B cell (primary cell): ENCODE measurements at regions not wholly inside any gene's neighbourhood (a gene's known extent, or its start where the extent isn't known, plus 50 kb on each side); places are given as distances from the start of the nearest gene placed in this dataset.
"Not testable (repeated sequence)": the region's sequence is repeated elsewhere in the genome, so short reads cannot be mapped to it uniquely, and the experiment has no call there.

Experiments
- ATAC-seq: fragments of 200-7000 bp; cut with Tn5 transposase; one replicate; pipeline ENCODE4 v1.10.0; 2021; ENCODE audit warnings: low read depth, mild to moderate bottlenecking, moderate number of reproducible peaks, moderate library complexity
- CTCF ChIA-PET: fragments of 350-600 bp; sonication (Branson Sonifier 250); formaldehyde crosslinking; loops from one replicate; lab custom pipeline; 2021; ENCODE audit warnings: antibody characterized with exemption, inconsistent platforms; lab: Charles Lee
- POLR2A ChIA-PET: fragments of 350-600 bp; sonication (Branson Sonifier 250); formaldehyde crosslinking; loops from one replicate; lab custom pipeline; 2021; ENCODE audit warnings: antibody characterized with exemption; lab: Charles Lee
- DNase-seq: peaks from one replicate; pipeline ENCODE4 v3.0.0; 2013
- H2AFZ ChIP-seq: 2 replicates; pipeline ENCODE4 v1.6.1; 2012; ENCODE audit warnings: mild to moderate bottlenecking, low read depth, low read length; ENCODE audit not compliant: insufficient read depth, poor library complexity, severe bottlenecking
- H3K27ac ChIP-seq, 2 donors: 1 replicate in 1 of 2; 2 replicates in 1 of 2; pipeline ENCODE4 v1.5.1; 2012 to 2013; ENCODE audit warnings: low read length in 2 of 2, mild to moderate bottlenecking in 2 of 2, moderate library complexity in 1 of 2
- H3K27me3 ChIP-seq, 4 experiments: fragments of 200-600 bp in 1 of 4; sonication (generic) in 1 of 4; replicated peaks in 1 of 4; 1 replicate in 2 of 4; 2 replicates in 2 of 4; pipeline versions ENCODE4 v1.6.1 to v1.7.0; 2013 to 2016; ENCODE audit warnings: low read length in 3 of 4, mild to moderate bottlenecking in 2 of 4, mixed read lengths in 1 of 4, moderate library complexity in 1 of 4; ENCODE audit not compliant: insufficient read depth in 4 of 4, control insufficient read depth in 3 of 4; ENCODE audit errors: control extremely low read depth in 1 of 4
- H3K36me3 ChIP-seq, 2 experiments: replicated peaks in 1 of 2; 1 replicate in 1 of 2; 2 replicates in 1 of 2; pipeline versions ENCODE4 v1.6.1 to v1.7.1; 2013; ENCODE audit warnings: low read length in 1 of 2; ENCODE audit not compliant: insufficient read depth in 2 of 2, control insufficient read depth in 1 of 2; ENCODE audit errors: control extremely low read depth in 1 of 2, extremely low read depth in 1 of 2
- H3K4me1 ChIP-seq, 2 donors: fragments of 200-600 bp in 1 of 2; sonication (generic) in 1 of 2; 1 replicate in 1 of 2; 2 replicates in 1 of 2; pipeline versions ENCODE4 v1.5.1 to v1.6.1; 2013 to 2017; ENCODE audit warnings: low read length in 2 of 2; ENCODE audit not compliant: control insufficient read depth in 2 of 2, insufficient read depth in 2 of 2
- H3K4me2 ChIP-seq: replicated peaks from 2 replicates; pipeline ENCODE3; 2012; ENCODE audit warnings: mild to moderate bottlenecking, low read depth, low read length; ENCODE audit not compliant: poor library complexity, severe bottlenecking
- H3K4me3 ChIP-seq, 5 experiments: fragments of 200-600 bp in 1 of 5; sonication (generic) in 1 of 5; 1 replicate in 3 of 5; 2 replicates in 2 of 5; pipeline versions ENCODE4 v1.5.1 to v1.7.0; 2011 to 2016; ENCODE audit warnings: low read length in 4 of 5, mild to moderate bottlenecking in 4 of 5, low read depth in 2 of 5, control low read depth in 1 of 5, moderate library complexity in 1 of 5; ENCODE audit not compliant: insufficient read depth in 1 of 5; ENCODE audit errors: control extremely low read depth in 1 of 5, extremely low read depth in 1 of 5
- H3K79me2 ChIP-seq: fragments of 200-600 bp; sonication (generic); one replicate; pipeline ENCODE4 v1.6.0; 2016; ENCODE audit warnings: low read length; ENCODE audit not compliant: control insufficient read depth, insufficient read depth
- H3K9ac ChIP-seq: fragments of 200-600 bp; sonication (generic); 2 replicates; pipeline ENCODE4 v1.6.1; 2017; ENCODE audit warnings: mild to moderate bottlenecking, low read length, moderate library complexity
- H3K9me3 ChIP-seq, 3 donors: one replicate each; pipeline versions ENCODE4 v1.6.1 to v1.7.1; 2013; ENCODE audit warnings: low read length in 2 of 3; ENCODE audit not compliant: control insufficient read depth in 2 of 3, insufficient read depth in 1 of 3; ENCODE audit errors: control extremely low read depth in 1 of 3
- H4K20me1 ChIP-seq: 2 replicates; pipeline ENCODE4 v1.6.0; 2012; ENCODE audit warnings: mild to moderate bottlenecking, low read length; ENCODE audit not compliant: insufficient read depth, control insufficient read depth, poor library complexity, severe bottlenecking
- H3K27ac Mint-ChIP-seq: one replicate; pipeline ENCODE4 v1.8.0; 2021; ENCODE audit warnings: mixed read lengths
- H3K27me3 Mint-ChIP-seq: one replicate; pipeline ENCODE4 v1.8.0; 2021; ENCODE audit warnings: mixed read lengths
- H3K4me1 Mint-ChIP-seq: one replicate; pipeline ENCODE4 v1.8.0; 2021; ENCODE audit warnings: mixed read lengths
- H3K4me3 Mint-ChIP-seq: one replicate; pipeline ENCODE4 v1.8.0; 2021; ENCODE audit warnings: mixed read lengths
- H3K9me3 Mint-ChIP-seq: one replicate; pipeline ENCODE4 v1.8.0; 2022; ENCODE audit warnings: mixed read lengths; ENCODE audit not compliant: insufficient read depth
- CTCF ChIP-seq: fragments of 200-600 bp; IDR thresholded peaks from one replicate; pipeline ENCODE4 v1.8.0; 2022; ENCODE audit warnings: antibody characterized with exemption, mild to moderate bottlenecking
- EZH2 ChIP-seq: IDR thresholded peaks from 2 replicates; pipeline ENCODE4 v1.6.1; 2012; ENCODE audit warnings: borderline replicate concordance, low read depth, mild to moderate bottlenecking, moderate library complexity, low read length; ENCODE audit not compliant: insufficient read depth, poor library complexity, severe bottlenecking
- WGBS: methylation state at CpG from one replicate; pipeline ENCODE4 v1.1.5; 2013; ENCODE audit warnings: missing lambda C conversion rate; ENCODE audit not compliant: insufficient coverage; 5-methylcytosine and 5-hydroxymethylcytosine counted together
- intact Hi-C: fragments of 100-400 bp; cut with micrococcal nuclease; formaldehyde crosslinking; loops from one replicate; pipeline ENCODE4 v1.10.0; 2022

DNA sequence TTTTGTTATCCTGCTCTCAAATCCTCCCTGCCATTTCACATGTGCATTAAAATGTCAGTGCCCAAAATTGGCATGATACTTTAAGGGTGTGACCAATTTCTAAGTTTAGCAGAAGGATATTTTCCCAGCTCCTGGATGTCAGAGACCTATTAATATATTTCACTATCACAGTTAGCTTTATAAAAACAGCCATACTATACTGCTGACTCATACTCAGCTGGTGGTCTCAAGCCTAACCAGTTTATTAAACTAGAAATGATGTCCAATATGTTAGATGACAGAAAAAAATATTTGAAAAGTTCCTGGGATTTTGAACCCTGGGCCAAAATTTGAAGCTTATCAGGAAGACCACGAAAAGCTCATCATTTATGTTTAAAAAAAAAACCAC lies 60.9 kb upstream of the ZNF280D start:
- Histone ChIP-seq H3K27ac (no peak overlapping the region), H3K4me1 (no peaks in the 10 kb centered on the region), H3K4me2 (no peak overlapping the region), H3K79me2 (no peaks in the 10 kb centered on the region), H3K9me3 (peaks cover 0 to 3% (median 0%) of the 10 kb centered on the region in 3 donors), H3K36me3 (no peaks in the 10 kb centered on the region), H3K4me3 (no peak overlapping the region), H2AFZ (no peak overlapping the region), H4K20me1 (no peaks in the 10 kb centered on the region), H3K27me3 (no peaks in the 10 kb centered on the region), H3K9ac (no peak overlapping the region)
- DNase-seq (no peak), ATAC-seq (no peak)
- ChIA-PET POLR2A (interaction anchor here (0.7 kb wide), 1 partner anchor 149 kb away, joined by 3 read pairs; no protein-coding TSS in a partner anchor), CTCF (no interaction called here)
- intact Hi-C loops = no loop called here
- no peak overlapping the region for H3K4me3 Mint-ChIP-seq
- no peak overlapping the region for H3K27ac Mint-ChIP-seq
- H3K9me3 Mint-ChIP-seq = peaks cover 3% of the 10 kb centered on the region
- no peaks in the 10 kb centered on the region for H3K27me3 Mint-ChIP-seq
- H3K4me1 Mint-ChIP-seq = no peaks in the 10 kb centered on the region
- WGBS = no CpG with 5 or more reads among the region's 1 CpG
- no peak for TF ChIP-seq EZH2
- no peak for TF ChIP-seq CTCF

GRCh38 chr15:56792211-56792610 lies 58.9 kb upstream of the ZNF280D start:
- no peaks in the 10 kb centered on the region for H3K36me3 ChIP-seq
- H3K4me2 ChIP-seq = no peak overlapping the region
- CTCF ChIA-PET = no interaction called here
- no peak overlapping the region for H2AFZ ChIP-seq
- no peaks in the 10 kb centered on the region for H3K27me3 ChIP-seq
- no peak overlapping the region for H3K27ac ChIP-seq
- H3K4me1 ChIP-seq = no peaks in the 10 kb centered on the region
- TF ChIP-seq CTCF = no peak
- no peak for TF ChIP-seq EZH2
- Mint-ChIP-seq H3K4me3 (no peak overlapping the region), H3K9me3 (peaks cover 3% of the 10 kb centered on the region), H3K27ac (no peak overlapping the region), H3K27me3 (no peaks in the 10 kb centered on the region), H3K4me1 (peaks cover under 1% of the 10 kb centered on the region)
- H3K9ac ChIP-seq = no peak overlapping the region
- intact Hi-C loops = no loop called here
- no peaks in the 10 kb centered on the region for H4K20me1 ChIP-seq
- DNase-seq (no peak), ATAC-seq (no peak)
- no peaks in the 10 kb centered on the region for H3K79me2 ChIP-seq
- no CpG with 5 or more reads among the region's 4 CpGs for WGBS
- H3K4me3 ChIP-seq = no peak overlapping the region
- POLR2A ChIA-PET = no interaction called here
- H3K9me3 ChIP-seq = peaks cover 0 to 3% (median 0%) of the 10 kb centered on the region in 3 donors

GRCh38 chr15:56791521-56791920 lies 58.2 kb upstream of the ZNF280D start:
- H3K27ac ChIP-seq, H3K27me3 Mint-ChIP-seq, H3K4me3 Mint-ChIP-seq, H4K20me1 ChIP-seq, DNase-seq, H3K36me3 ChIP-seq, H2AFZ ChIP-seq, CTCF ChIA-PET, H3K4me1 Mint-ChIP-seq, H3K9me3 ChIP-seq, H3K9me3 Mint-ChIP-seq, H3K4me3 ChIP-seq, H3K27me3 ChIP-seq, ATAC-seq, intact Hi-C loops, H3K4me1 ChIP-seq, H3K79me2 ChIP-seq, H3K27ac Mint-ChIP-seq, POLR2A ChIA-PET, H3K4me2 ChIP-seq, H3K9ac ChIP-seq: not testable (repeated sequence)
- WGBS = no CpG with 5 or more reads among the region's 1 CpG
